GM12865 (cell line): ENCODE measurements at regions not wholly inside any gene's neighbourhood (a gene's known extent, or its start where the extent isn't known, plus 50 kb on each side); places are given as distances from the start of the nearest gene placed in this dataset.

Experiments used
- DNase-seq: peaks from one replicate; pipeline ENCODE4 v3.0.0; 2010; ENCODE audit warnings: low read depth
- H3K4me3 ChIP-seq: 2 replicates; pipeline ENCODE4 v1.5.1; 2011; ENCODE audit warnings: mild to moderate bottlenecking, low read depth, low read length, control low read depth
- TF ChIP-seq, protein P1 (sequence below): IDR thresholded peaks from 2 replicates; pipeline ENCODE4 v1.5.1; 2011; ENCODE audit warnings: low read length, control low read depth, low read depth, inconsistent platforms; ENCODE audit not compliant: insufficient read depth; ENCODE audit errors: missing control alignments

DNA sequence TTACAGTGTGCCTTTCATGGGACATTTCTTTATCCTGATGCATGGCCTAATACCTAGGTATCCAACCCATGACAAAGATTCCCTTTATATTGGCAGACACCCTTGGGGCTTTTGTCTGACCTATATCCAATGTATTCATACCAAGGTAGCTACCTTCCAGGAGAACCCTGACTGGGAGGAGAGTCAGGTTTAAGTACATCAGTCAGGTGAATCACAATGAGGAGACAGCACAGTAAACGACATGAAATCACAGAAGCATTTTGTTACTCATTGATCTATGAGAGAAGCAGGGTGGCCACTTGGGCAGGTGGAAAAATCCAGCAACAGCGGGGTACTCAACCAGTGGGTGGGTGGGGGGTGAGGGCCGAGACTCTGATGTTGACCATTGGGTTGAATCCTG, 527.4 kb upstream of the ATXN8OS start:
- H3K4me3 ChIP-seq: no peak overlapping the region
- TF ChIP-seq, protein P1, sequence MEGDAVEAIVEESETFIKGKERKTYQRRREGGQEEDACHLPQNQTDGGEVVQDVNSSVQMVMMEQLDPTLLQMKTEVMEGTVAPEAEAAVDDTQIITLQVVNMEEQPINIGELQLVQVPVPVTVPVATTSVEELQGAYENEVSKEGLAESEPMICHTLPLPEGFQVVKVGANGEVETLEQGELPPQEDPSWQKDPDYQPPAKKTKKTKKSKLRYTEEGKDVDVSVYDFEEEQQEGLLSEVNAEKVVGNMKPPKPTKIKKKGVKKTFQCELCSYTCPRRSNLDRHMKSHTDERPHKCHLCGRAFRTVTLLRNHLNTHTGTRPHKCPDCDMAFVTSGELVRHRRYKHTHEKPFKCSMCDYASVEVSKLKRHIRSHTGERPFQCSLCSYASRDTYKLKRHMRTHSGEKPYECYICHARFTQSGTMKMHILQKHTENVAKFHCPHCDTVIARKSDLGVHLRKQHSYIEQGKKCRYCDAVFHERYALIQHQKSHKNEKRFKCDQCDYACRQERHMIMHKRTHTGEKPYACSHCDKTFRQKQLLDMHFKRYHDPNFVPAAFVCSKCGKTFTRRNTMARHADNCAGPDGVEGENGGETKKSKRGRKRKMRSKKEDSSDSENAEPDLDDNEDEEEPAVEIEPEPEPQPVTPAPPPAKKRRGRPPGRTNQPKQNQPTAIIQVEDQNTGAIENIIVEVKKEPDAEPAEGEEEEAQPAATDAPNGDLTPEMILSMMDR: no peak
- DNase-seq: no peak

DNA sequence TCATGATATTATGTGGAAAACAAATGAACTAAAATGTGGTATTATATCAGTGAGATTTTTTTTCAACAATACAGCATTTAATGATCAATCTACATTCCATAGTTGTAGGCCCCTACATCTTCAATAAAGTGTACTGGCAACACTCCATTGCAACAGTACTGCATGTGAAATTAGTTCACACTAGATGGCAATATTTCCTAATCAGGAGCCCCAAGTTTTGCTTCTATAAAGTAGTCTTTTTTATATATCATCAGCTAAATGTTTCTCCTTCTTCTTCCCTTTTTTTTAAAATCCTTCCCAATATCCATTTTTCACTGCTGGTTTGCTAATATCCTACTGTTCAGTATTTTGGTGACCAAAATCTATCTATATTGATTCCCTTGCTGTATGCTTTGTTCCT, 528.3 kb upstream of the ATXN8OS start:
- TF ChIP-seq, protein P1: peak; percentile 6
- H3K4me3 ChIP-seq: no peak overlapping the region
- DNase-seq: no peak

DNA sequence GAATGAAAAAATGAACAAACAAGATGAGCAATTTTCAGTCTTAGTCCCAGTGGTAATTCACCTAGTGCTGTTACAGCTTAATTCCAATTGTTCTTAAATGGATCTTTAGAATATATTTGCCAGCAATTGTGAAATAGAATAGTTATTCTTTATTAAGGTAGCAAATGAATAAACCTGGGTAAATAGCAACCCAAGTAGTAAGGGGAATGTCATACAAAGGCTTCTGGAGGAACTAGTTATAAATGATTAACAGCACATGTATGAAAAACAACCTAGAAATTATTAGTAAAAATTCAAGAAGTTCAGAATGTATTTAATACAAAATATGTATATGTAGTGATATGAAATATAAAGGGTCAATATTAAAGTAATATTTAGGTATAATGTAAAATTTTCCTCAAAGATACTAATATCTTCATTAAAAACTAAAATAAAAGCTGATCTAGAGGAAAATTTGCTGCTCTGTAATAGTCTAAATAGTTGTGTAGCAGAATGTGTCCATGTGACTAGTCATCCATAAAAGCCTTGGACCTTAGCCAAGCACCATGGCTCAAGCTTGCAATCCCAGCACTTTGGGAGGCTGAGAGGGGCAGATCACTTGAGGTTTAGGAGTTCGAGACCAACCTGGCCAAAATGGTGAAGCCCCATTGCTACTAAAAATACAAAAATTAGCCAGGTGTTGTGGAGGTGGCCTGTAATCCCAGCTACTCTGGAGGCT, 535.9 kb upstream of the ATXN8OS start:
- DNase-seq: no peak
- TF ChIP-seq, protein P1: no peak
- no peak overlapping the region for H3K4me3 ChIP-seq

DNA sequence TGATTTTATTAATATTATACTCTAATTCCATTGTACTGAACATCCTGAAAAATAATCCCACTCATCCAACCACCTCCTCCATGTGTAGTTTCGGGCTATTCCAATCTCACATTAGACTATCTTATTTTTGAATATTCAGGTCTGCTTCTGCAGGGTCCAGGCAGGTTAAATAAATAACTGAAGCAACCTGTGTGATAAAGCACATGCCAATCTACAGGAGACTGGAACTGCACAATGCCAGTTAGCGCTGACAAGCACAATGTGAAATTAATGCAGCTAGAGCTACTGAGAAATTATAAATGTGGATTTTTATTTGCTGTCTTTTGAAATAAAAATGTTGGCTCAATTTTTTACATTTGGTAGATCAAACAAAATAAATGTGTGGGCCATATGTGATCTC, 540.1 kb upstream of the ATXN8OS start:
- no peak overlapping the region for H3K4me3 ChIP-seq
- TF ChIP-seq, protein P1: no peak
- DNase-seq: no peak

DNA sequence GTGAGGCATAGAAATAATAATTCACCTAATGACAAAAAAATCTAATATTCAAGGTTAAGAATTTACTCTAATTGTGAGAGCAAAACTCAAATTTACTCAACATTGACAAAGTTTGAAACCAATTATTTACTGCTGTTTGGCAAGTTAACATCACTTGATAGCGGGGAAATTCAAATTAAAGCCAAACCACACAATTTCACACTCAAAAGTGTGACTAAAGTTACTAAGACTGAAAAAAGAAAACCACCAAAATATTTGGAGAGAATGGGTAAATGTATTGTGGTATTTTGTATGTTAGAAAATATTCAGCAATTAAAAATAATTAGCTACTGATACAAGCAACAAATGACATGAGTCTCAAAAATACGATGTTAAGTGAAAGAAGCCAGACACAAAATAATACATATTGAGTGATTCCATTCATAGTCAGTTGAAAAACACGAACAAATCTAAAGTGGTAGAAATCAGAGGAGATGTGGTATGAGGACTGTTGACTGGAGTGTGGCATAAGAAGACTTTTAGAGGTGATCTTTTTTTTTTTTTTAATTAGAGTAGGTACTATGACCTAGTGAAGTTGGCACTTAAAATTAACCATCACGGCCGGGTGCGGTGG, 541.4 kb upstream of the ATXN8OS start:
- TF ChIP-seq, protein P1: no peak
- no peak overlapping the region for H3K4me3 ChIP-seq
- DNase-seq: no peak

DNA sequence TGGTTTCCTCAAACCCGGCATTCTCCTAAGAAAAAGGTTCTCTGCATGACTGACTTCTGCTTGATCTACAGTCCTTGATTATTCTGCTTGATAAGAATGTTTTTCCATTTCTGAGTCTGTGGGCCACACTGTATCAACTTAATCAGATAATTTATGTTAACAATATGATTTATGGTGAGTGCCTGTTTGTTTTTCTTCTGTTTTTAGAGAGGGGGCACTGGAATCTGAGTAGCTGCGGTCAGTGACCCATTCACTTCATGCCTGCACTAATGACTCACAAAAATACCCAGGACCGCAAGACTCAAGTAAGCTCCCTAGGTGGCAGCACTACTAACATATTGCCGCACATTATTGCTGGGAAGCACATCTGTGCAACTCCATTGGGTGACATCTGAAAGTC, 542.3 kb upstream of the ATXN8OS start:
- TF ChIP-seq, protein P1: peak; percentile 38
- no peak overlapping the region for H3K4me3 ChIP-seq
- DNase-seq: peak; percentile 55
